ENCODE measurements at regions not wholly inside any gene's neighbourhood (a gene's known extent, or its start where the extent isn't known, plus 50 kb on each side); places are given as distances from the start of the nearest gene placed in this dataset.

DNA sequence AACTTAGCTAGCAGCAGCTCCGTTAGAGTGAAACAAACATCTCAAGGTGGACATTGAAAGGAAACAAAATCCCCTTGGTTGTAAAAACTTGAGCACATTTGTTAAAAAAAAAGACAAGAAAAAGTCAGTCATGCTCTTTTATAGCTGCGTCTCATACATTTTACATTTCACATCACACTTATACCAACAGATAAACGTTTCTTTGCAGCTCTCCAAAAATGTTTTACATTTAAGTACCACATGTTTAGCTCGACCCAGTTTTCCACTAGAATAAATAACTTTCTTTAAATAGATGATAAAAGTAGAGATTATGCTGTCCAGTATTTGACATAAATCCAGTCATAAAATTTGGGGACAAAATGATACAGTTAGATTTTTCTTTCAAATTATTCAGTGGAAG is 297.0 kb upstream of the ST6GAL2 start:
- TF ChIP-seq TAF1 (IDR thresholded peaks at IDR 0.05; ENCODE audit: low read depth): no peak
- TF ChIP-seq, protein P1, sequence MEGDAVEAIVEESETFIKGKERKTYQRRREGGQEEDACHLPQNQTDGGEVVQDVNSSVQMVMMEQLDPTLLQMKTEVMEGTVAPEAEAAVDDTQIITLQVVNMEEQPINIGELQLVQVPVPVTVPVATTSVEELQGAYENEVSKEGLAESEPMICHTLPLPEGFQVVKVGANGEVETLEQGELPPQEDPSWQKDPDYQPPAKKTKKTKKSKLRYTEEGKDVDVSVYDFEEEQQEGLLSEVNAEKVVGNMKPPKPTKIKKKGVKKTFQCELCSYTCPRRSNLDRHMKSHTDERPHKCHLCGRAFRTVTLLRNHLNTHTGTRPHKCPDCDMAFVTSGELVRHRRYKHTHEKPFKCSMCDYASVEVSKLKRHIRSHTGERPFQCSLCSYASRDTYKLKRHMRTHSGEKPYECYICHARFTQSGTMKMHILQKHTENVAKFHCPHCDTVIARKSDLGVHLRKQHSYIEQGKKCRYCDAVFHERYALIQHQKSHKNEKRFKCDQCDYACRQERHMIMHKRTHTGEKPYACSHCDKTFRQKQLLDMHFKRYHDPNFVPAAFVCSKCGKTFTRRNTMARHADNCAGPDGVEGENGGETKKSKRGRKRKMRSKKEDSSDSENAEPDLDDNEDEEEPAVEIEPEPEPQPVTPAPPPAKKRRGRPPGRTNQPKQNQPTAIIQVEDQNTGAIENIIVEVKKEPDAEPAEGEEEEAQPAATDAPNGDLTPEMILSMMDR (IDR thresholded peaks at IDR 0.05; ENCODE audit: poor library complexity, severe bottlenecking): no peak
- no peak for TF ChIP-seq RAD21 (conservative IDR thresholded peaks at IDR 0.05)
